Karpas-422 (cell line): ENCODE measurements at regions not wholly inside any gene's neighbourhood (a gene's known extent, or its start where the extent isn't known, plus 50 kb on each side); places are given as distances from the start of the nearest gene placed in this dataset.

Source experiments
- DNase-seq: peaks from one replicate; pipeline ENCODE4 v3.0.0-alpha.2; 2015
- H2AFZ ChIP-seq: fragments of 200-600 bp; sonication (generic); 2 replicates; pipeline ENCODE4 v1.6.1; 2014; ENCODE audit warnings: antibody characterized with exemption, low read length, mixed read lengths
- H3K27ac ChIP-seq: fragments of 200-600 bp; sonication (generic); 2 replicates; pipeline ENCODE4 v1.5.1; 2014; ENCODE audit warnings: mild to moderate bottlenecking, low read length, moderate library complexity
- H3K27me3 ChIP-seq: fragments of 200-600 bp; sonication (generic); 2 replicates; pipeline ENCODE4 v1.6.1; 2014; ENCODE audit warnings: low read length, mixed read lengths
- H3K36me3 ChIP-seq: fragments of 200-600 bp; sonication (generic); 2 replicates; pipeline ENCODE4 v1.6.1; 2014; ENCODE audit warnings: low read length, mixed read lengths; ENCODE audit not compliant: insufficient read depth
- H3K4me1 ChIP-seq: fragments of 200-600 bp; sonication (generic); 2 replicates; pipeline ENCODE4 v1.6.1; 2014; ENCODE audit warnings: mild to moderate bottlenecking, low read length, mixed read lengths
- H3K4me2 ChIP-seq: fragments of 200-600 bp; sonication (generic); 2 replicates; pipeline ENCODE4 v1.6.1; 2014; ENCODE audit warnings: low read length, low read depth, mild to moderate bottlenecking; ENCODE audit not compliant: poor library complexity, severe bottlenecking
- H3K4me3 ChIP-seq: fragments of 200-600 bp; sonication (generic); 2 replicates; pipeline ENCODE4 v1.5.1; 2014; ENCODE audit warnings: mild to moderate bottlenecking, antibody characterized with exemption, low read length, mixed read lengths
- H3K79me2 ChIP-seq: fragments of 200-600 bp; sonication (generic); 2 replicates; pipeline ENCODE4 v1.6.1; 2014; ENCODE audit warnings: mild to moderate bottlenecking, low read length, mixed read lengths
- H3K9ac ChIP-seq: fragments of 200-600 bp; sonication (generic); 2 replicates; pipeline ENCODE4 v1.6.0; 2014; ENCODE audit warnings: low read length
- H3K9me2 ChIP-seq: fragments of 200-600 bp; sonication (generic), shearing (Covaris generic); replicated peaks from 2 replicates; pipeline ENCODE4 v1.6.0; 2014; ENCODE audit warnings: mild to moderate bottlenecking, low read length, moderate library complexity; ENCODE audit not compliant: insufficient read depth
- H3K9me3 ChIP-seq: fragments of 300-700, 200-600 bp; sonication (generic); 2 replicates; pipeline ENCODE4 v1.6.1; 2014; ENCODE audit warnings: low read length, mixed read lengths
- H4K20me1 ChIP-seq: fragments of 200-600 bp; sonication (generic); 2 replicates; pipeline ENCODE4 v1.6.1; 2014; ENCODE audit warnings: mild to moderate bottlenecking, antibody characterized with exemption, low read length, low read depth; ENCODE audit not compliant: insufficient read depth

- Histone ChIP-seq H3K4me3 (no peak overlapping the region), H3K36me3 (no peaks in the 10 kb centered on the region), H3K9ac (no peak overlapping the region), H3K4me2 (no peak overlapping the region), H3K27ac (no peak overlapping the region), H3K79me2 (no peaks in the 10 kb centered on the region), H4K20me1 (no peaks in the 10 kb centered on the region), H2AFZ (no peak overlapping the region), H3K4me1 (peaks cover 5% of the 10 kb centered on the region), H3K27me3 (no peaks in the 10 kb centered on the region), H3K9me2 (peaks cover 3% of the 10 kb centered on the region; the same call in 1 of the 2 replicates), H3K9me3 (no peaks in the 10 kb centered on the region)
- no peak for DNase-seq
Measured at GRCh38 chr2:145038041-145038525, 518.2 kb upstream of the ZEB2 start.

- Histone ChIP-seq H3K79me2 (no peaks in the 10 kb centered on the region), H3K4me2 (no peak overlapping the region), H2AFZ (no peak overlapping the region), H3K4me1 (peaks cover 5% of the 10 kb centered on the region), H3K27me3 (no peaks in the 10 kb centered on the region), H4K20me1 (no peaks in the 10 kb centered on the region), H3K9me2 (peaks cover 2% of the 10 kb centered on the region; the same call in 1 of the 2 replicates), H3K27ac (no peak overlapping the region), H3K9ac (no peak overlapping the region), H3K9me3 (no peaks in the 10 kb centered on the region), H3K4me3 (no peak overlapping the region), H3K36me3 (no peaks in the 10 kb centered on the region)
- no peak for DNase-seq
Measured at GRCh38 chr2:145036421-145037011, 516.6 kb upstream of the ZEB2 start.

GRCh38 chr2:145034511-145034910, 514.6 kb upstream of the ZEB2 start:
- H3K79me2 ChIP-seq = no peaks in the 10 kb centered on the region
- H3K4me1 ChIP-seq = peaks cover 5% of the 10 kb centered on the region
- no peak overlapping the region for H2AFZ ChIP-seq
- no peaks in the 10 kb centered on the region for H3K27me3 ChIP-seq
- H3K27ac ChIP-seq = no peak overlapping the region
- no peak overlapping the region for H3K4me3 ChIP-seq
- H3K36me3 ChIP-seq = no peaks in the 10 kb centered on the region
- H3K4me2 ChIP-seq = no peak overlapping the region
- H3K9ac ChIP-seq = no peak overlapping the region
- no peaks in the 10 kb centered on the region for H3K9me3 ChIP-seq
- H3K9me2 ChIP-seq = no peaks in the 10 kb centered on the region
- H4K20me1 ChIP-seq = no peaks in the 10 kb centered on the region
- no peak for DNase-seq

DNA sequence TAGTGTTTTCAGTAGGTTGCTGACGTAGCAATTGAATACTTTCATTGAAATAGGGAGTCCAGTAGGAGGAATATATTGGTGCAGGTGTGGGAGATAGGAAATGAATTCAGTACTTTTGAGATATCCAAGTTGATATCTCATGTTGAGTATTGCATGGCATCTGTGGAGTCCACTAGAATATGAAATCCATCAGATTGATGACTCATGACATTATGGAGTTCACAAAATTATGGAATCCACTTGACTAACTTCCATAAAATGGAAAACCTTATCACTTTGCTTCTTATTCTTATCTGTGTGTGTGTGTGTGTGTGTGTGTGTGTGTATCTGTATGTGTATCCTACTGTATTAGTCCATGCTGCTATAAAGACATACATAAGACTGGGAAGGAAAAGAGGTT, 513.5 kb upstream of the ZEB2 start:
- H3K36me3 ChIP-seq = no peaks in the 10 kb centered on the region
- H3K4me3 ChIP-seq = no peak overlapping the region
- no peak overlapping the region for H3K27ac ChIP-seq
- no peaks in the 10 kb centered on the region for H3K9me3 ChIP-seq
- H4K20me1 ChIP-seq = no peaks in the 10 kb centered on the region
- no peak overlapping the region for H3K9ac ChIP-seq
- no peak for DNase-seq
- H3K79me2 ChIP-seq = no peaks in the 10 kb centered on the region
- no peak overlapping the region for H2AFZ ChIP-seq
- no peaks in the 10 kb centered on the region for H3K9me2 ChIP-seq
- H3K4me2 ChIP-seq = no peak overlapping the region
- H3K4me1 ChIP-seq = peaks cover 3% of the 10 kb centered on the region
- no peaks in the 10 kb centered on the region for H3K27me3 ChIP-seq

DNA sequence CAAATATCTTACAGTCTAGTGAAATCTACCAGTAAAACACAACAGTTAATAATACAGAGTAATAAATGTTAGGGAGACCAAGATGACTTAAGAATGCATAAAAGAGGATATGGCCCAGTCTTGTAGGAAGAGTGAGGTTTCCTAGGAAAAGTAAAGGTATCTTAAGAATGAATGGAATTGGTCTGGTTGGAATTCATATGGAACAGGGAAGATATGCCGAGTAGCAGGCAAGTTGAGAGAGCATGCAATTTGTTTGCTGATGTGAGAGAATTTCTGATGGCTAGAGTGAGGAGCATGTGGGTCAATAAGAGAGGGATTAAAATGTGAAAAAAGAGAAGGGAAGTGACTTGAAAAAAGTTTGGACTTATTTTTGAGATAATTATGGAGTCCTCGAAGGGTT, 512.9 kb upstream of the ZEB2 start:
- Histone ChIP-seq H3K36me3 (no peaks in the 10 kb centered on the region), H3K9me3 (no peaks in the 10 kb centered on the region), H3K9ac (no peak overlapping the region), H2AFZ (no peak overlapping the region), H4K20me1 (no peaks in the 10 kb centered on the region), H3K9me2 (no peaks in the 10 kb centered on the region), H3K4me1 (no peaks in the 10 kb centered on the region), H3K27ac (no peak overlapping the region), H3K4me2 (no peak overlapping the region), H3K27me3 (no peaks in the 10 kb centered on the region), H3K79me2 (no peaks in the 10 kb centered on the region), H3K4me3 (no peak overlapping the region)
- no peak for DNase-seq

GRCh38 chr2:145029873-145030272, 510.0 kb upstream of the ZEB2 start:
- H3K9me3 ChIP-seq = no peaks in the 10 kb centered on the region
- H3K9me2 ChIP-seq = no peaks in the 10 kb centered on the region
- H3K27me3 ChIP-seq = no peaks in the 10 kb centered on the region
- no peaks in the 10 kb centered on the region for H3K79me2 ChIP-seq
- no peaks in the 10 kb centered on the region for H3K36me3 ChIP-seq
- DNase-seq = no peak
- H3K4me1 ChIP-seq = no peaks in the 10 kb centered on the region
- no peak overlapping the region for H2AFZ ChIP-seq
- H3K9ac ChIP-seq = no peak overlapping the region
- H4K20me1 ChIP-seq = no peaks in the 10 kb centered on the region
- no peak overlapping the region for H3K27ac ChIP-seq
- no peak overlapping the region for H3K4me3 ChIP-seq
- no peak overlapping the region for H3K4me2 ChIP-seq

DNA sequence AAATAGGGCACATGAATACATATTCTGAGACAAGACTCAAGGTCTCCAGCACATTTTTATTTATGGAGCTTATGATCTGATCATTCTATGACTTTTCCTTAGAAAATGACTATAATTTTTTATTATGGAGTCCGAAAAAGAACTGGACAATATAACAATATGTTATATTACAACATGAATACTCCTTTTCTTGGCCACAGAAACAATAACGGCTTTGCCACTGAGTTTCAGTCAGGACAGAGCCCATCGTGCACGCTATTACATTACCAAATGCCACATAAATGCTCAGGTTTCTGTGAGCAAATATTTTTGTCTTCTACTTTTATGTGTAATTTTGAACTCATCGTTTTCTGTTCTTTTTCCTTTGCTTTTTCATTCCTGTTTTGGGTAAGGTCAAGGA, 509.2 kb upstream of the ZEB2 start:
- no peaks in the 10 kb centered on the region for H3K79me2 ChIP-seq
- no peak overlapping the region for H3K27ac ChIP-seq
- DNase-seq = no peak
- no peaks in the 10 kb centered on the region for H3K9me3 ChIP-seq
- no peaks in the 10 kb centered on the region for H3K9me2 ChIP-seq
- H2AFZ ChIP-seq = no peak overlapping the region
- H3K36me3 ChIP-seq = no peaks in the 10 kb centered on the region
- no peak overlapping the region for H3K4me3 ChIP-seq
- no peak overlapping the region for H3K9ac ChIP-seq
- H4K20me1 ChIP-seq = no peaks in the 10 kb centered on the region
- no peaks in the 10 kb centered on the region for H3K27me3 ChIP-seq
- no peaks in the 10 kb centered on the region for H3K4me1 ChIP-seq
- no peak overlapping the region for H3K4me2 ChIP-seq

DNA sequence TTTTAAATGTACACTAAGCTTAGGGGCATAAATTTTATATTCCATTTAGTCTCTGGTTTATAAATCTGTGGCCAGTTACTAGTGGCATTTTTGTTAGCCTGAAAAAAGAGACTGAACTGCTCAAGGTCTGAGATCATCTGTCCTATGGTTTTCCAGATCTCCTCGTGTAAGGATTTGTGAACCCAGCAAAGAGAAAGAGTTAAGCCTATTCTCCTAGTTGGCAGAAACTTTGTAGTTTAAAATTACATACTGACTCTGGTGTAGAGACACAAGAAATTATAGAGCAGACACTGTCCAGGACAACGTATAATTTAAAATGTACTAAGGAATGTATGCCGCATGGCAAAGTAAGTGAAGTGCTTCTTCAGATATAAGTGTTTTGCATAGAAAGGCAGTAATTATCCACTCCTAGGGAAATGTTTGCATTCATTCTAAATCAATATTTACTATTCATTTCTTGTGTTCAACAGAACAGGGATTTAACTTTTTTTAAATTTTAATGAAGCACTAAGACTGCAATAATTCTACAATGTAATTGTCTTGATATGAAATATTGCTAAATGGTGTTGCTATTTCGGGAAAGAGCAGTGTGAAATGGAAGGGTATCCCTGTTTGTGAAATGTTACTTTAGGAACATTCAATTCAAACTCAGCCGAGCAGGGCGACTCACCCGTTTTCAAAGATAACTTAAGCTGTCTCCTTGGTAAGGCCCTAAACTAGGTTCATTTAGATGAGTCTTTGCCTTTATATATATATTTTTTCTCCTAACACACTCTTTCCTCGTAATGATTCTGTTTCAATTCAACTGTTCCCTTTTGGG, 508.4 kb upstream of the ZEB2 start:
- no peaks in the 10 kb centered on the region for H3K9me2 ChIP-seq
- no peaks in the 10 kb centered on the region for H3K79me2 ChIP-seq
- no peaks in the 10 kb centered on the region for H3K36me3 ChIP-seq
- H3K9me3 ChIP-seq = no peaks in the 10 kb centered on the region
- no peaks in the 10 kb centered on the region for H3K27me3 ChIP-seq
- no peak overlapping the region for H3K9ac ChIP-seq
- no peak overlapping the region for H3K4me3 ChIP-seq
- DNase-seq = no peak
- no peak overlapping the region for H2AFZ ChIP-seq
- H3K4me1 ChIP-seq = no peaks in the 10 kb centered on the region; the same call in 1 of the 2 replicates
- H3K27ac ChIP-seq = no peak overlapping the region
- no peak overlapping the region for H3K4me2 ChIP-seq
- H4K20me1 ChIP-seq = no peaks in the 10 kb centered on the region
